GM20000 (cell line): ENCODE measurements at regions not wholly inside any gene's neighbourhood (a gene's known extent, or its start where the extent isn't known, plus 50 kb on each side); places are given as distances from the start of the nearest gene placed in this dataset.

Experiments
- DNase-seq: peaks from one replicate; pipeline ENCODE4 v3.0.0; 2012; ENCODE audit warnings: low spot score
- CTCF ChIP-seq: IDR thresholded peaks from 2 replicates; pipeline ENCODE4 v1.5.1; 2012; ENCODE audit warnings: mild to moderate bottlenecking, control low read depth; ENCODE audit errors: extremely low read depth, missing control alignments

GRCh38 chr13:108525827-108526226, 103.6 kb upstream of the MYO16 start:
- no peak for TF ChIP-seq CTCF
- DNase-seq = no peak

- no peak for DNase-seq
- TF ChIP-seq CTCF = no peak
Measured at GRCh38 chr13:108526286-108526685, 103.1 kb upstream of the MYO16 start.

- no peak for TF ChIP-seq CTCF
- DNase-seq = no peak
Measured at GRCh38 chr13:108527844-108528243, 101.6 kb upstream of the MYO16 start.

- DNase-seq = no peak
- no peak for TF ChIP-seq CTCF
Measured at GRCh38 chr13:108528303-108528702, 101.1 kb upstream of the MYO16 start.

- DNase-seq = no peak
- TF ChIP-seq CTCF = no peak
Measured at GRCh38 chr13:108533842-108534241, 95.6 kb upstream of the MYO16 start.

- no peak for TF ChIP-seq CTCF
- DNase-seq = no peak
Measured at GRCh38 chr13:108534728-108535127, 94.7 kb upstream of the MYO16 start.

- no peak for DNase-seq
- no peak for TF ChIP-seq CTCF
Measured at GRCh38 chr13:108549934-108550333, 79.5 kb upstream of the MYO16 start.
